ENCODE measurements at regions not wholly inside any gene's neighbourhood (a gene's known extent, or its start where the extent isn't known, plus 50 kb on each side); places are given as distances from the start of the nearest gene placed in this dataset.
A peak's percentile ranks its signal among the peaks of the same experiment; 100 is the strongest.

GRCh38 chr11:69550846-69551245 lies 69.4 kb downstream of the LINC01488 start (continued):
- no peak for TF ChIP-seq RXRB (CRISPR knock-in tag; IDR thresholded peaks at IDR 0.05; ENCODE audit: borderline replicate concordance)

GRCh38 chr11:69551963-69552362 lies 70.5 kb downstream of the LINC01488 start:
- no peak for ATAC-seq

DNA sequence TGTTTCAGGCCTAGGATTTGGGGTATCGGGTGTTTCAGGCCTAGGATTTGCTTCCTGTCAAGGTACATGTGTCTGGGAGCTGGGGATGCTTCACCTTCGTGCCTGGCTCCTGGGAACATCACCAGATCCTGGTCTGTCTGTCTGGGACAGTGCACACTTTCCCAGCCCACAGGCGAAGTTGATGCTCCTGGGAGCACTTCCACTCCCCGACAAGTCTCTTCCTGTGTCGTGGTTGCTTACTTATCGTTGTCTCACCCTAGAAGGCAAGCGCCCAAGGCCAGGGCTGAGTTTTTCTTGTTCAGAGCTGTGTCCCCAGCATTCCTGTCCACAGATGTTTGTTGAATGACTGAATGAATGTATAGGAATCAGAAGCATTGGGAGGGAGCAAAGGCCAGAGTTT lies 71.5 kb downstream of the LINC01488 start:
- no peaks in the 10 kb centered on the region for H4K20me1 ChIP-seq (ENCODE audit: insufficient read depth, low read length)
- no TSS peak for BruUV-seq (replicated peaks)
- FAIRE-seq (no peak), DNase-seq (ENCODE audit: low spot score) (no peak), ATAC-seq (no peak)
- no peak overlapping the region for H3K9ac ChIP-seq (ENCODE audit: insufficient read depth, low read depth, low read length)
- POLR2A ChIA-PET: no interaction called here
- no peak overlapping the region for H3K4me2 ChIP-seq (ENCODE audit: low read depth, low read length)
- in situ Hi-C loops (cut with HindIII; ENCODE audit: extremely low pct_ligation_motif_present, low pct_unique_long_range_greater_than_20kb): no loop called here
- no peaks in the 10 kb centered on the region for H3K36me3 ChIP-seq (replicated peaks in 1 of 2; ENCODE audit: control insufficient read depth in 1 of 2, insufficient read depth in 2 of 2, low read length in 2 of 2)
- no peak overlapping the region for H3K4me3 ChIP-seq (replicated peaks in 1 of 3; ENCODE audit: insufficient read depth in 1 of 3, low read depth in 2 of 3, low read length in 3 of 3)
- H3K27me3 ChIP-seq (ENCODE audit: control insufficient read depth in 1 of 2, insufficient read depth in 2 of 2, low read length in 2 of 2): peaks cover 0 to under 1% of the 10 kb centered on the region in 2 experiments; a peak in 2 of 5 replicates
- no CpG with 5 or more reads among the region's 7 CpGs for WGBS (ENCODE audit: low lambda C conversion rate)
- peaks cover 27% of the 10 kb centered on the region for H3K9me3 ChIP-seq (ENCODE audit: low read length)
- CTCF ChIA-PET (ENCODE audit: low intra/inter-chr PET ratio, low total read pairs): no interaction called here
- peaks cover 4% of the 10 kb centered on the region; the same call in 1 of the 2 replicates for H3K4me1 ChIP-seq (ENCODE audit: insufficient read depth, low read length)
- no peaks in the 10 kb centered on the region for H3K79me2 ChIP-seq (ENCODE audit: insufficient read depth, low read length)
- intact Hi-C loops (cut with micrococcal nuclease; ENCODE audit: unreplicated experiment): no loop called here
- no peak overlapping the region for H3K27ac ChIP-seq (ENCODE audit: extremely low read length, insufficient read depth, low read length)
- no peak overlapping the region for H2AFZ ChIP-seq (ENCODE audit: low read length)
- TF ChIP-seq ZNF3 (CRISPR knock-in tag; IDR thresholded peaks at IDR 0.05): peak; percentile 72; the same call in 1 of the 2 replicates
- no peak for TF ChIP-seq E2F1 (CRISPR knock-in tag; IDR thresholded peaks at IDR 0.05)
- no peak for TF ChIP-seq SMARCE1 (IDR thresholded peaks at IDR 0.05; ENCODE audit: borderline replicate concordance)
- TF ChIP-seq WIZ (CRISPR knock-in tag; IDR thresholded peaks at IDR 0.05): no peak
- TF ChIP-seq ZNF569 (CRISPR knock-in tag; IDR thresholded peaks at IDR 0.05; ENCODE audit: borderline replicate concordance): no peak

More at GRCh38 chr11:69551963-69552362, 70.5 kb downstream of the LINC01488 start:
- peaks cover 27% of the 10 kb centered on the region for H3K9me3 ChIP-seq (ENCODE audit: low read length)
- H3K36me3 ChIP-seq (replicated peaks in 1 of 2; ENCODE audit: control insufficient read depth in 1 of 2, insufficient read depth in 2 of 2, low read length in 2 of 2): no peaks in the 10 kb centered on the region
- POLR2A ChIA-PET: no interaction called here
- no peak overlapping the region for H3K4me2 ChIP-seq (ENCODE audit: low read depth, low read length)
- no peak for TF ChIP-seq MYC (CRISPR knock-in tag; IDR thresholded peaks at IDR 0.05; ENCODE audit: borderline replicate concordance)
- no peak for DNase-seq (ENCODE audit: low spot score)
- in situ Hi-C loops (cut with HindIII; ENCODE audit: extremely low pct_ligation_motif_present, low pct_unique_long_range_greater_than_20kb) (no loop called here), intact Hi-C loops (cut with micrococcal nuclease; ENCODE audit: unreplicated experiment) (no loop called here)
- no peaks in the 10 kb centered on the region for H3K79me2 ChIP-seq (ENCODE audit: insufficient read depth, low read length)
- no peak overlapping the region for H2AFZ ChIP-seq (ENCODE audit: low read length)
- no peaks in the 10 kb centered on the region; a peak in 2 of 5 replicates for H3K27me3 ChIP-seq (ENCODE audit: control insufficient read depth in 1 of 2, insufficient read depth in 2 of 2, low read length in 2 of 2)
- no peaks in the 10 kb centered on the region for H4K20me1 ChIP-seq (ENCODE audit: insufficient read depth, low read length)
- H3K4me3 ChIP-seq (replicated peaks in 1 of 3; ENCODE audit: insufficient read depth in 1 of 3, low read depth in 2 of 3, low read length in 3 of 3): no peak overlapping the region
- 31% methylated on average over 5 of the region's 5 CpGs for WGBS (ENCODE audit: low lambda C conversion rate)
- H3K4me1 ChIP-seq (ENCODE audit: insufficient read depth, low read length): peaks cover 4% of the 10 kb centered on the region; the same call in 1 of the 2 replicates
- CTCF ChIA-PET (ENCODE audit: low intra/inter-chr PET ratio, low total read pairs): no interaction called here
- no TSS peak for BruUV-seq (replicated peaks)
- no peak overlapping the region for H3K27ac ChIP-seq (ENCODE audit: extremely low read length, insufficient read depth, low read length)
- FAIRE-seq: no peak
- no peak overlapping the region for H3K9ac ChIP-seq (ENCODE audit: insufficient read depth, low read depth, low read length)
